Kidney (tissue), 13 donors: ENCODE measurements at regions not wholly inside any gene's neighbourhood (a gene's known extent, or its start where the extent isn't known, plus 50 kb on each side); places are given as distances from the start of the nearest gene placed in this dataset.

ENCODE experiments used
- DNase-seq, 5 donors: peaks; one replicate each; pipeline ENCODE4 v3.0.0-alpha.2; 2013 to 2020
- FAIRE-seq: peaks from 2 replicates; lab custom pipeline; 2012; peaks lifted over from hg19 to GRCh38; lab: Jason Lieb, UNC
- H3K27ac ChIP-seq, 2 donors: one replicate each; pipeline ENCODE4 v1.7.0; 2013; ENCODE audit warnings: low read depth in 2 of 2, low read length in 2 of 2, inconsistent platforms in 1 of 2
- H3K27me3 ChIP-seq: one replicate; pipeline ENCODE4 v1.7.1; 2013; ENCODE audit warnings: low read length, inconsistent platforms; ENCODE audit not compliant: control insufficient read depth, insufficient read depth
- H3K36me3 ChIP-seq, 3 donors: one replicate each; pipeline versions ENCODE4 v1.7.0 to v1.7.1; 2013; ENCODE audit warnings: low read length in 3 of 3, control low read depth in 1 of 3, inconsistent platforms in 1 of 3; ENCODE audit not compliant: insufficient read depth in 3 of 3, control insufficient read depth in 2 of 3
- H3K4me1 ChIP-seq, 3 donors: one replicate each; pipeline versions ENCODE4 v1.7.0 to v1.7.1; 2013; ENCODE audit warnings: low read length in 3 of 3, inconsistent platforms in 1 of 3, low read depth in 1 of 3; ENCODE audit not compliant: control insufficient read depth in 2 of 3, insufficient read depth in 2 of 3
- H3K4me3 ChIP-seq, 3 donors: one replicate each; pipeline versions ENCODE4 v1.7.0 to v1.8.1; 2013; ENCODE audit warnings: low read length in 3 of 3, control low read depth in 1 of 3, inconsistent platforms in 1 of 3
- H3K9ac ChIP-seq, 3 donors: one replicate each; pipeline versions ENCODE4 v1.7.0 to v1.7.1; 2013; ENCODE audit warnings: low read length in 3 of 3, control low read depth in 1 of 3, inconsistent platforms in 1 of 3
- H3K9me3 ChIP-seq, 3 donors: one replicate each; pipeline versions ENCODE4 v1.7.0 to v1.7.1; 2013; ENCODE audit warnings: low read length in 3 of 3, control low read depth in 1 of 3, inconsistent platforms in 1 of 3; ENCODE audit not compliant: control insufficient read depth in 2 of 3, insufficient read depth in 1 of 3
- CTCF ChIP-seq: IDR thresholded peaks from 3 replicates; pipeline ENCODE4 v1.5.1; 2012; ENCODE audit warnings: mild to moderate bottlenecking, moderate library complexity, borderline replicate concordance; ENCODE audit not compliant: insufficient read depth; ENCODE audit errors: extremely low read depth
- intact Hi-C: fragments of 100-400 bp; cut with DNase I; formaldehyde crosslinking; loops from one replicate; pipeline ENCODE4 v1.11.1; 2022
- donor health status: control.
- donor health status: control.
- donor health status: control.
- donor health status: control.
- donor health status: control.
- donor health status: DM: yes; HTN: yes; CAD: no.
- donor health status: Normal renal cell carcinoma (clear cell type).

- no peak for DNase-seq
- no peaks in the 10 kb centered on the region for H3K4me1 ChIP-seq
- FAIRE-seq, result no peak
- no peaks in the 10 kb centered on the region for H3K27me3 ChIP-seq
- H3K4me3 ChIP-seq, result no peak overlapping the region
- H3K27ac ChIP-seq, result no peak overlapping the region
- TF ChIP-seq CTCF, result no peak
- H3K9ac ChIP-seq, result no peak overlapping the region
- intact Hi-C loops, result no loop called here
- H3K36me3 ChIP-seq, result peaks cover 0 to 2% (median 0%) of the 10 kb centered on the region in 3 donors
- no peaks in the 10 kb centered on the region for H3K9me3 ChIP-seq
These were observed 310.7 kb downstream of the CNTN3 start for GRCh38 chr3:74303711-74304110.

- no peak for TF ChIP-seq CTCF
These were observed 311.5 kb downstream of the CNTN3 start for GRCh38 chr3:74302969-74303368.

GRCh38 chr3:74302281-74302680, 312.2 kb downstream of the CNTN3 start:
- H3K9ac ChIP-seq, result no peak overlapping the region
- H3K4me1 ChIP-seq, result no peaks in the 10 kb centered on the region
- no peak for FAIRE-seq
- no peak for DNase-seq
- no peak overlapping the region for H3K27ac ChIP-seq
- peaks cover 0 to 2% (median 0%) of the 10 kb centered on the region in 3 donors for H3K36me3 ChIP-seq
- H3K9me3 ChIP-seq, result no peaks in the 10 kb centered on the region
- H3K4me3 ChIP-seq, result no peak overlapping the region
- TF ChIP-seq CTCF, result no peak
- intact Hi-C loops, result no loop called here
- no peaks in the 10 kb centered on the region for H3K27me3 ChIP-seq

More at GRCh38 chr3:74302969-74303368, 311.5 kb downstream of the CNTN3 start:
- H3K27ac ChIP-seq, result no peak overlapping the region
- DNase-seq (no peak), FAIRE-seq (no peak)
- no peak overlapping the region for H3K9ac ChIP-seq
- no peaks in the 10 kb centered on the region for H3K4me1 ChIP-seq
- no peaks in the 10 kb centered on the region for H3K9me3 ChIP-seq
- no peak overlapping the region for H3K4me3 ChIP-seq
- peaks cover 0 to 2% (median 0%) of the 10 kb centered on the region in 3 donors for H3K36me3 ChIP-seq
- no peaks in the 10 kb centered on the region for H3K27me3 ChIP-seq
- intact Hi-C loops, result no loop called here

GRCh38 chr3:74301056-74301455, 313.4 kb downstream of the CNTN3 start:
- intact Hi-C loops, result no loop called here
- no peak for DNase-seq
- H3K36me3 ChIP-seq, result peaks cover 0 to 2% (median 0%) of the 10 kb centered on the region in 3 donors
- no peak overlapping the region for H3K27ac ChIP-seq
- no peaks in the 10 kb centered on the region for H3K27me3 ChIP-seq
- H3K4me1 ChIP-seq, result no peaks in the 10 kb centered on the region
- TF ChIP-seq CTCF, result no peak
- no peak overlapping the region for H3K4me3 ChIP-seq
- no peaks in the 10 kb centered on the region for H3K9me3 ChIP-seq
- no peak for FAIRE-seq
- no peak overlapping the region for H3K9ac ChIP-seq
